IMR-90 (cell line): ENCODE measurements at regions not wholly inside any gene's neighbourhood (a gene's known extent, or its start where the extent isn't known, plus 50 kb on each side); places are given as distances from the start of the nearest gene placed in this dataset.

Experiments used
- BHLHE40 ChIP-seq: fragments of 150-350 bp; IDR thresholded peaks from 2 replicates; pipeline ENCODE4 v1.6.1; 2016; ENCODE audit warnings: mild to moderate bottlenecking, low read depth, low read length
- CEBPB ChIP-seq: IDR thresholded peaks from 2 replicates; pipeline ENCODE4 v1.6.1; 2012; ENCODE audit warnings: low read depth, low read length, improper control_type of control experiment
- CHD1 ChIP-seq: IDR thresholded peaks from 2 replicates; pipeline ENCODE4 v1.6.1; 2012; ENCODE audit warnings: low read depth, low read length, improper control_type of control experiment
- CTCF ChIP-seq: conservative IDR thresholded peaks from 2 replicates; pipeline ENCODE4 v1.5.1; 2012; ENCODE audit warnings: mild to moderate bottlenecking, low read depth, low read length, improper control_type of control experiment
- ELK1 ChIP-seq: fragments of 150-350 bp; IDR thresholded peaks from 2 replicates; pipeline ENCODE4 v1.6.1; 2016; ENCODE audit warnings: low read depth, mild to moderate bottlenecking, low read length, moderate library complexity, borderline replicate concordance
- FOS ChIP-seq: fragments of 150-350 bp; IDR thresholded peaks from 2 replicates; pipeline ENCODE4 v1.6.1; 2016; ENCODE audit warnings: low read depth, low read length
- MAZ ChIP-seq: IDR thresholded peaks from 2 replicates; pipeline ENCODE4 v1.6.1; 2012; ENCODE audit warnings: low read depth, mild to moderate bottlenecking, low read length, improper control_type of control experiment, moderate library complexity, borderline replicate concordance
- NFE2L2 ChIP-seq: fragments of 150-350 bp; IDR thresholded peaks from 2 replicates; pipeline ENCODE4 v1.6.1; 2016; ENCODE audit warnings: low read depth, mild to moderate bottlenecking, low read length
- POLR2A ChIP-seq: IDR thresholded peaks from 2 replicates; pipeline ENCODE4 v1.6.1; 2012; ENCODE audit warnings: mild to moderate bottlenecking, low read depth, low read length
- RAD21 ChIP-seq: IDR thresholded peaks from 2 replicates; pipeline ENCODE4 v1.6.1; 2012; ENCODE audit warnings: low read length, improper control_type of control experiment
- RCOR1 ChIP-seq: IDR thresholded peaks from 2 replicates; pipeline ENCODE4 v1.6.1; 2012; ENCODE audit warnings: mild to moderate bottlenecking, low read length, improper control_type of control experiment; ENCODE audit not compliant: insufficient replicate concordance
- RFX5 ChIP-seq: IDR thresholded peaks from 2 replicates; pipeline ENCODE4 v1.8.0; 2012; ENCODE audit warnings: low read depth, mild to moderate bottlenecking, low read length, moderate library complexity
- SMC3 ChIP-seq: fragments of 150-350 bp; IDR thresholded peaks from 2 replicates; pipeline ENCODE4 v1.6.1; 2016; ENCODE audit warnings: low read depth, mild to moderate bottlenecking, antibody characterized with exemption, low read length, moderate library complexity
- USF2 ChIP-seq: fragments of 150-350 bp; IDR thresholded peaks from 2 replicates; pipeline ENCODE4 v1.6.1; 2017; ENCODE audit warnings: mild to moderate bottlenecking, antibody characterized with exemption, low read length, low read depth

GRCh38 chr10:31134311-31134952, 102.8 kb upstream of the ZNF438 start:
- TF ChIP-seq CTCF (no peak), POLR2A (no peak; the same call in 1 of the 2 replicates), RAD21 (peak; percentile 30; the same call in 1 of the 2 replicates), SMC3 (peak; percentile 36), RCOR1 (peak; percentile 89), CEBPB (0 out of 2 replicates have a peak, but pooled peaks have one; percentile 24), USF2 (no peak), NFE2L2 (no peak; the same call in 1 of the 2 replicates), RFX5 (no peak), BHLHE40 (peak; percentile 60), FOS (peak; percentile 67), CHD1 (0 out of 2 replicates have a peak, but pooled peaks have one; percentile 53), ELK1 (no peak), MAZ (no peak; the same call in 1 of the 2 replicates)
